ENCODE measurements at regions not wholly inside any gene's neighbourhood (a gene's known extent, or its start where the extent isn't known, plus 50 kb on each side); places are given as distances from the start of the nearest gene placed in this dataset.

DNA sequence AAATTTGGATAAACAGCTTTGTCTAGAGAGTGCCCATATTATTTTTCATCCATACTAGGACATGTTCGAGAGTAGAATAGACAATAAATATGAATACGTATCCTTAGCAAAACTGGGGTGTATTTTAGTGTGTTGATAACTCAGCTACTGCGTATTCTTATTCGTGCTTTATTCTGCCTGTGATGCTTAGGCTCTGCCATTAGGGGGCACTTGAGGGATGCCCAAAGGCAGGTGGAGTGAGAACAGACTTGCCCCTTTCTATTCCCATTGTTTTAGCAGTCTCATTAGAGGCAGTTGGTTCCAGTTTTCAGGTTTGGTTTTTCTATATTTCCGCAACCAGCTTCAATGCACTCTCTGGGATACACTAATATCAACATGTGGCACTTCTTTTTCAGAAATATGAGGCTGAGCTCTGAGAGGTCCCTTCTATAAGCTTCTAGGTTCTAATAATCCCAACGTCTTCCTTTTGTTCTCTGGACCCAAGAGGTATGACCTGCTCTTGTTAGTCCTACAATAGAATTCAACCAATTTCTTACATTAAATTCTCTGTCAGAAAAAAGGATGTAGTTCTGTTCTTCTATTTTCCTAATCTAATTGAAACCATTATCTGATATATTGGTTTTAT lies 985.7 kb upstream of the FBXO33 start:
- TF ChIP-seq FOSL1 (IDR thresholded peaks at IDR 0.05; ENCODE audit: low read depth) (no peak), POLR2A (IDR thresholded peaks at IDR 0.05; ENCODE audit: borderline replicate concordance, extremely low read depth, insufficient read depth, insufficient read length) (no peak), SRF (IDR thresholded peaks at IDR 0.05; ENCODE audit: low read depth) (no peak)
